HG03159 (cell line): ENCODE measurements at regions not wholly inside any gene's neighbourhood (a gene's known extent, or its start where the extent isn't known, plus 50 kb on each side); places are given as distances from the start of the nearest gene placed in this dataset.

ENCODE experiments used
- ATAC-seq: cut with Tn5 transposase; IDR thresholded peaks from one replicate; pipeline ENCODE4 v1.9.1; 2021; ENCODE audit warnings: mild to moderate bottlenecking, moderate library complexity; ENCODE audit not compliant: unreplicated experiment

DNA sequence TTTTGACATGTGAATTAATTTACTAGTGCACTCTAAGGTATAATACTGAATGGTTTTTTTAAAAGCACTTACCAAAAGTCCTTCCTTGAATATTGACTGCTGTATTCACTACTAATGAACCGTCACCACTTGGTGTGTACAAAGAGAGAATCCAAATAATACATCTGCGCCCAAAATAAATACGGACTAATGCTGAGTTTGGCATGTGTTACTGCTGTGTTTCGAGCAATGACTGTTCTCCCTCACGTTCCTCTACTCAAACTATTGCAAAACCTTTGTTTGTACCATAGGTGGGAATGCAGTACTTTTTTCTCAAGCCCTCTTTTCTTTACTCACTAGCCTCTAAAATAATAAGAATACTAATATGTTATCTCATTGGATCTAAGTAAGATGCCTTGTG is 305.5 kb downstream of the QKI start:
- no peak for ATAC-seq

DNA sequence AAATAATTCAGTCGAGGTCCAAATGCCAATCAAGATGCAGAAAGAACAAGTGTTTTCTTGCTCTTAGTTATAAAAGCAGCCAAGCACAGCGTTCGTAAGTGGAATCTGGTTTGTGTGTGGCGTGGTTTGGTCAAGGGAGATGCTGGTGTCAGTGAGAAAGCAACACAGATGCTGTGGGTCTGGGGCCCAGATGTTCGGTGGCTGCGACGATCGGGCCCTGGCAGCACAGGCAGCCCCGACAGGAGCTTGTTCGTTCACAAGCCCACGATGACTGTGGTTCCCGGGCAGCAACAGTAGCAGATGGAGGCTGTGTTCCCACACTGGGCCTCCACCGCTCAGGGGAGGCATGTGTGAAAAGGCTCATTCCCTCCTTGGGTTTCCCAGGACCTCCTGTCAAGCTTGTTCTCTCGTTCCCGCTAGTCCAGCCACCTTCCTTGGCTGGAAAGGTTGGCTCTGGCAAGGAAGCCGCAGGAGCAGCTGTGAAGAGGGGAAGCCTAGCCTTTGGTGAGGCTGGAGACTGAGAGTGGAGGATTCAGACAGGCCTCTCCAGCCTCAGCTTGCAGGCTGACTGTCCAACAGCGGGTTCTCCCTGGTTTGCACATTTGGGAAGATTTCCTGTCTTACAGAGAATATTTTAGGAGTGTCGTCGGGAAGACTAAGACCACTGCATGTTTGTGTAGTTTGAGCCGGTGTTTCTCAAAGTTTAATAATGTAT is 304.7 kb downstream of the QKI start:
- ATAC-seq: no peak

DNA sequence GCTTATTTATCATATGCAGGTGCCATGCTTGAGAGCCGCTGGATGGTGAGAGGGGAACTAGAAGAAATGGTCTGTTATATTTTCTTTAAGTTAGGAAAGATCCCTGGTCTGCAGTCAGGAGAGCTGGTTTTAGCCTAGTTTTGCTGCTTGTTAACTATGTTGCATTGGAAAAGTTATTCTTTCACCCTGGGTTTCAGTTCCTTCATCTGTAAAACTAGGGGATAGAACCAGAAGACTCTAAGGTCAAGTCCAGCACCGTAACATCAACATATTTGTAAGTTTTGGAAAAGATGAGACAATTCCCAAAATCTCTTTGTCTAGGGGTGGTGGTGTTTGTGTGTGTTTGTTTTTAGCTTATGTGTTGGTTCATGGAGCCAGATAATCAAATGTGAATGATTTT is 304.0 kb downstream of the QKI start:
- ATAC-seq: no peak

DNA sequence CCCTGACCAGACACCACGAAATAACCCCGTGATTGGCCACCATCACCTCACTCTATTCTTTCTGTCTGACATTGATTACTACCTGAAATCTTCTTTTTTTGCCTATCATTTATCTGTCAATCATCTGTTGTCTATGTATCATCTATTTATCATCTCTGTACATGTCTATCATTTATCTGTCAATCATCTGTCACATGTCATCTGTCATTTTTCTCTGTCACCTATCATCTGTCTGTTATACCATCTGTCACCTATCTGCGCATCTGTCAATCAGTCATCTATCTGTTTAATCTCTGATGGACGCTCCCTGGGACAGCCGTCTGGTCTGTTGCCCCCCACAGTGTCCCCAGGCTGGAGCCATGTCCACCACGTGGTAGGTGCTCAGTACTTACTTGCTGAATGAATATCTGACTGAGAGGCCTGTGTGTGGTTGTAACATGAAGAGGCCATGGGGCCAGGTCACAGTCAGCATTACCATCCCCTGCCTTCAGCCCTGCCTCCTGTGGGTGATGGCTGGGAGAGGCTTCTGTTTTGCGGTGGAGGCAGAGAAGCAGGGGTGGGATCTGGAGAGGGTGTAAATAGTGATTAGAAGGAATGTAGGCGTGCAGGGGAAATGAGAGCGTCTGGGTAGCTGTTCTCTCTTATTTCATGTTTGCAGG is 302.7 kb downstream of the QKI start:
- no peak for ATAC-seq

DNA sequence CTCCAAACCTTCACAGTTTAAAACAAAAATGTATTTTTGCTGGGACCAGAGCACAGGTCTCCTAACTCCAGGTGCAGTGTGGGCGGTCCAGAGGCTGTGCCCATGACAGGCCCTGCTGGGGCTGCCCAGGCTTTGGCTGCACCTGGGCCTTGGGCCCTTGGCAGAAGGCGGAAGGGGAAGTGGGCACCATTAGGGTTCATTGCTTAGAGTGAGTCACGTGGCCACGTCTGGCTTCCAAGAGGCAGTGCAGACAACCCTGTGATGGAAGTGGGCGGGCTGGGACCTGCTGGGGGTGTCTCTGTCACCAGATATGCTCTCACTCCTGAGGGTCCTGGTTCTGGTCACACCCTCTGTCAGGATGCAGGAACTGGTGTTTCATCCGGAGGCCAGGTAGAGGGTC is 302.2 kb downstream of the QKI start:
- ATAC-seq: no peak

DNA sequence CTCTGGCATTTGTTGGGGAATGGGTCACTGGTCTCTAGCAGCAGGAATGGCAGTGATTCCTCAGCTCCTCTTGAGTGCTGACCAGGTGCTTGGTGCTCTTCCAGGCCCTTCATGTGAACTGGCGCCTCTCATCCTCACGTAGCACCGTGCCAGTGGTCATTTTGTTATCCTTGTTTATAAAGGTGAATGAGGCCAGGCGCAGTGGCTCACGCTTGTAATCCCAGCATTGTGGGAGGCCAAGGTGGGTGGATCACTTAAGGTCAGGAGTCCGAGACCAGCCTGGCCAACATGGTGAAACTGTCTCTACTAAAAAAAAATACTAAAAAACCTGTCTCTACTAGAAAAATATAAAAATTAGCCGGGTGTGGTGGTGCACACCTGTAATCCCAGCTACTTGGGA is 301.3 kb downstream of the QKI start:
- no peak for ATAC-seq

DNA sequence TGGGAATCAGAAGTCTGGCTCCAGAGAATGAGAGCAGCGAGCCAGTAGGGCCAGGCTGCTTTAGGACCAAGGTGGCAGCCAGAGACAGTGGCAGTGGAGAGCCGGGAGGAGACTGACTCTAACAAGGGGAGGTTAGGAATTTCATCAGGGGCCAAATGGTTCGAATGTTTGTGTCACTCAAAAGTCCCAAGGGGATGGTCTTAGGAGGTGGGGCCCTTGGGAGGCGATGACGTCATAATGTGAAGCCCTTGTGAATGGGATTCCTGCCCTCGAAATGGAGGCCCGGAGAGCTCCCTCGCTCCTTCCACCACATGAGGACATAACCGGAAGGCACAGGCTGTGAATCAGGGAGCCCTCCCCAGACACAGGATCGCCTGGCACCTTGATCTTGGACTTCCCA is 299.7 kb downstream of the QKI start:
- ATAC-seq: no peak

DNA sequence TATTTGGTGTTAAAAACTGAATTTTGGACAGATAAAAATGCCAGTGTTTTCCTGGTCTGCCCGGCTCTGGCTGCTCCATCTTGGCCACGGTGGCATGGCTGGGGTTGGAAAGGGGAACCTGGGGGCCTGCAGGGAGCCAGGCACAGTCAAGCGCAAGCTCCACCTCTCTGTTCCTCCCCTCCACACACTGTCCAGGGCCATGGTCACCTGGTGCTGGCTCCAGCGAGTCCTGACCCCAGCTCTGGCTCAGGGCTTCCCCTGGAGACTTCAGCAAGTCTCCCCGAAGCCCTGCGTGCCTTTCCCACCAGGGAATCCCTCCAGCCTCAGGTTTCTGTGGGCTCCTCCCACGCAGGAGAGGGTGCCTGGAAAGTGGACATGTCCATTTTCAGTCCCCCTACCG is 298.5 kb downstream of the QKI start:
- ATAC-seq: no peak

DNA sequence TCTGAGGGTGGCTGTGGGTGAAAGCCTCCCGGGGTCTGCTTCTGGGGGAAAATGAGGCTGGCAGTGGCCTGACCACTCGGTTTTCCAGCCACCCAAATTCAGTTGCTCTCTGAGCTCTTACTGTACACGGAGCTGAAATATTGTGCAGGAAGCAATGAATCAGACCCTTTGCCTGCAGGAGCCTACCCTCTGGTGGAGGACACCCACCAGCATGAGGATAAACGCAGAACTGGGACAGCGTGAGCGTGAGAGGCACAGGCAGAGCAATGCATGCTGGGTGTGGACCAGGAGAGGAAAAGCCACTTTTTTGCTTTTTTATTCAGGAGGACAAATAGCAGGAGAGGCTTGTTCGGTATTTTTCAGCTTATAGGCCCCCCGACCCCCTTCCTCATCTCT is 298.0 kb downstream of the QKI start:
- no peak for ATAC-seq

DNA sequence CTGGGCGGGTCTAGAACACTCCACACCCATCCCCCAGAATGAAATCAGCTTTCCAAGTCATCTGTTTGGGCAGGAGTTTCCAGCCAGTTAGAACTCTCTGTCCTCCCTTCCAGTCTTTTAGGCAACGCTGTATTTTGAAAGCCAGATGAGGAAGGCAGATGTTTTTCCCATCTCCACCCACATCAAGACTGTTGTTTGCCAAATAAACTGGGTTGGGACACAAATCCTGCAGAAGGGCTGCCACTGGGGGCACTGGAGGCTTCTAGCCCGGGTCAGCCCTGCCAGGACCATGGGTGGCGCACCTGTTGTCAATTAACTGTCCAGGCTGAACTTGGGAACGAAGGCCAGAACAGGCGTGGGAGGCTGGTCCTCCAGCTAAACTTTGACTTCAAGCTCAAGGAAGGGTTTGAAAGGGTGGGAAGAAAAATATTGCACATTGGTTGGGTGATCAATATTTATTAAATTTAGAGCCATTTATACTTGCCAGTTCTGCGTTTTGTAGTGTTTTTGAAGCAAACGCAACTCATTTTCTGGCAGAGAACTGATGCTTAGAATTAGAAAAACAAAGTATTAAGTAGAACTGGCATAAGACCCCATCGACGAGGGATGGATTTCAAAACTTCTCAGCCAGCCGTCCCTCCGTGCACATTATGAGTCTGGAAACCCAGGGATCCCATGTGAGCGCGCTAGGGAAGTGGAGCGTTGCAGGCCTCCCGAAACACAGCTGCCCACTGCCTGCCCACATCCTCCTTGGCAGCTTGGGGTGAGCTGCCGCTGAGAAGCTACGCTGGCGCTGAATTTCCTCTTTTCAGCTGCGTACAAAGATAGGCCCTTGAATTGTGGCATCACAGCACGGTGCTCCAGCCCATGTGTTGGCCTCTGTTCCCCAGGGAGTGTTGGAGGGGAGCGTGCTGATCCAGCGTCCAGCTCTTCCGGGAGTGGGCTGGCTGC is 297.4 kb downstream of the QKI start:
- peak; percentile 27 for ATAC-seq

DNA sequence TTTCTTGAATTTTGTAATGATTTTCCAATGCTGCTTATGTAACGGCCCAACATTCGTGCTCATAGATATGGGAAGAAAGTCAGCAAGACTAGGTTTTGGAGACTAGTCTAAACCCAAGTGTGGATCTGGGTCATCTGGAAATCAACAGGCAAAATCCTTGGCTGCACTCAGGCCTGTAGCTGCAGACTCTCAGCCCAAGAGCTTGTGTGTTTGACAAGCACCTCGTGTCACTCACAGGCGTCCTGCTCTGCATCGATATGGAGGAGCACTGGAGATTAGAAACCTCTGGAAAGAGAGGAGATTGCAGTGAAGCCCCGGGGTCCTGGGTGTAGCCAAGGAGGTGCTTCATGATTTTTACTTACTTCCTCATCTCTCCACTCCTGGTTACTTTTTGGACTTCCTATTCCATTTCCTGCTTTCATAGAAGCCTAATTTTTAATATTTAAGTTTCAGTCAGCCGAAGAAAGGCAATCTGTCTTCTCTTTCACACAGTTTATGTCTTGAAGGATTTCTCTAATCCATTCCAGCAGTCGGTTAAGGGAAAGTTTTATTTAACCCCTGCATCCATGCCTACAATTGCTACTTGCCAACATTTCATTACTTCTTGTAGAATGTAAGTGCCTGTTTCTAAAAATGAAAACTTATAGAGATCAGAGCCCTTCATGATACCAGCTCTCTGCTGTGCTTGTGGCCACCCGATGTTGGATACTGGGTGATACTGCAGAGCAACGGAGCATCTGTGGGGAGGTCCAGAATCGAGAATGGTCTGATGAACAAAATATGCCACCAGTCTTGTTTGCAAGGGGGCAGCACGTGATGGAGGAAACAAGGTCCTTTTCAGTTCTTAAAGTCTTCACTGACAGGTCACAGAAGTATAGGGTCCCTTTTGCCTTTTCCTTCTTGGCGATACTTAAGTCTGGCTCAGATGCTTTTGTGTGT is 296.3 kb downstream of the QKI start:
- no peak for ATAC-seq

DNA sequence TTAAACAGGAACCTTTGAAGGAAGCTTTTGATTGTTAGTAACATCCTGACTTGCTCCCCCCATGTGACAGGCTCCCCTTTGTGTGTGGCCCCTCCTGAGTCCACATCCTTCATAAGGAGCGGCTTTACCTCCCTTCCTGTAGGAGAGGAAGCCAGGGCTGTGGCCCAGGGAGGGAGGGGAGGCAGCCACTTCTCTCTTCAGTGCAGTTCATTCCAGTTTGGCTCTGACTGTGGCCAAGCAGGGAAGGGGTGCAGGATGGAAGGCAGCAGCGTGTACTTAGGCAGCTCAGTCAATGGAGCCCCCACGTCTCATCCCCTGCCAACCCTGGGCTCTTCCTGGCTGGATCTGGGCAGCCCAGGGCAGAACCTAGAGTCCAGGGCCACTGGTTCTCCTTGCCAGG is 295.2 kb downstream of the QKI start:
- ATAC-seq: no peak

DNA sequence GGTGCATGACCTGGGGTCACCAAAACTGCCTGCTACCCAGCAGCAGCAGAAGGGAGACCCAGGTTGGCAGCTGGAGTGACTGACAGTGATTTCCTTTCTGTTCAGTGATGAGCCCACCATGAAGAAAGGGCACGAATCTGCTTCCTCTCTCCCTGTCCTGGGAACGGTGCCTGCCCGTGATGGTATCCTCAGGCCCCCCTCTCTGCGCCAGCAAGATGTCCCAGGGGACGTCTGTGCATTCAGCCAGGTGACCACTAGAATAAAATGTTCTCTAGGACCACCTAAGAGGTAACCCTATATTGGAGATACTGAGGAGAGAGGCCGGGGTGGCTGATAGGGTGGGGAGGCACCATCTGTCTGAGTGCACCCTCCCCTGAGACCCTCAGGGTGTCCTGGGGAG is 294.7 kb downstream of the QKI start:
- no peak for ATAC-seq

DNA sequence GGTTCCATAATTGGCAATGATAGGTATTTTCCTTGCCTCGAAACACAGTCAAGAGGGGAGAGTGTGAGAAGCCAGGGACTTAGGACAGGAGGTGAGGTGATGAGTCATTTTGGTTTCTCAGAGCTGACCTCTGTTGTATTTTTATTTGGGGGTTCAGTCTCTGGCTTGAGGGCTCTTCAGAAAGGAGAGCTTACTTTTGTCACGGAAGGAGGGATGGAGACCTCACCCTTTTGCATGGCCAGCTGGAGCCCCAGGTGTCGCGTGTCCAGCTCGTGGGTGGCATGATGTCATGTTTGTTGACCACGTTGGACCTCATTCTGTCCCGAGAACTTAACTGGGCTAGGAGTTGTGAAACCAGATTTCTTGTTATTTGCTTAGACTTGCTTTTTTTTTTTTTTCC is 293.9 kb downstream of the QKI start:
- peak; percentile 57 for ATAC-seq

DNA sequence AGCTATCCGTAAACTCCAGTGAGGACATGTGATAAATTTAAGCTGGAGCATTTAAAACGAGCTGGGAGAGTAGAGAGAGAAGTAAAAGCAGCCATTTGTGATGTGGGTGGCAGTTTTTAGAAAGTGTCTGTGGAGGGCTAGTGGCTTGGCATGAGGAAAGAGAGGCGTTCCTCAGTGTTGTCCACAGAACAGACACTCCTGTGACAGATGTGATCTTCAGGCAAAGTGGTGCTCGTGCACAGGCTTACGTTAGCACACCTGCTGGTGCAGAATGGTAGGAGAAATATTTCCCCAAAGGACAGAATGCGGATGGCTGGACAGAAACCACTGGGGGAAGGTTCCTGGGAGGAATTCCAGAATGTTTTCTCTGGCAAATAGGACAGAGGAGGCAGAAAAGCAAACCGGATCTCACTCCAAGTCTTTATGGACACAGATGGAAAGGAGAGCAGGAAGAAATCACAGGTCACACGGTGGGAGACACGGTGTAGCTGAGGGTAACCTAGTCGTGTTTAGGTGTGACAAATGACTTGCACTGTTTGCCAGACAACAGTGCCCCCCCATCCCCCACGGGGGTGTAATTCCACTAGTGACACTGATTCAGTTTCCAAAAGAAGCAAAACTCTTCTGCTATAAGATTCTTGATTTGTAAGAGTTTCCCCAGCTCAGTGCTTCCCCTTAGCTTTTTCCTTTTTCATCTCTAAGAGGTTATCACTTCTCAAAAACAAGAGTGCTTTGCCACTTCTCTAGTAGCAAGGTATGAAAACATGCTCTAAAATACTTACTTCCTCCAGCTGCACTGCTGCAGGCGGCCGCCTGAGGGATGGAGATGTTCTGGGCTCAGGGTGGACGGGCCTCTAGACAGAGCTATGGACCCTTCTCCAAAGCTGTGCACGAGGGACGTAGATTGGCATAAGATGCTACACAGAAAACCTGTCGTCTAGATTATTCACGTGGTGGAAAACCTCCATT is 293.2 kb downstream of the QKI start:
- ATAC-seq: peak; percentile 64

DNA sequence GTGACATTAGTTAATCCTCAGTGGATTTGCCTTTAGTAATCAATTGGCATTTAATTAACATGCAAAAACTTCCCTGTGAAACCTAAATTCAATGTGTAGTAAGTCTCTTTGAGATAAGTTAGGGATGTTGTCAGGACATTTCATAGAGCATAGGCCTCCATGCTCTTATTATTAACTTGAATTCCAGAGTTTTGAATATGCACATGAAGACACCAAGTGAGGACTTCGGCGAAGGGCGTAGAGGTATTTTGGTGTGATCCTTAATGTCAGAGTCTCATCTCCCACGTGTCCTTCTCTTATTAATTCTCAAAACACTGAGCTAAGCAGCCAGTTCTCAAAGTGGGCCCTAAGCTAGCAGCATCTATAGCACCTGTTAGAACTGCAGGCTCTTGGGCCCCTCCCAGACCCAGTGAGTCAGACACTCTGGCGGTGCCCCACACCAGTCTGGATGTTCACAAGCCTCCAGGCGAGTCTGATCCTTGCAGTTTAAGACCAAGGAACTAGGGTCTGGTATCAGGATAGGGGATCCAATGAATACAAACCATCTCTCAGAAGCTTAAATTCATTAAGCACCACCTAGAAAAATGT is 292.1 kb downstream of the QKI start:
- ATAC-seq: no peak

DNA sequence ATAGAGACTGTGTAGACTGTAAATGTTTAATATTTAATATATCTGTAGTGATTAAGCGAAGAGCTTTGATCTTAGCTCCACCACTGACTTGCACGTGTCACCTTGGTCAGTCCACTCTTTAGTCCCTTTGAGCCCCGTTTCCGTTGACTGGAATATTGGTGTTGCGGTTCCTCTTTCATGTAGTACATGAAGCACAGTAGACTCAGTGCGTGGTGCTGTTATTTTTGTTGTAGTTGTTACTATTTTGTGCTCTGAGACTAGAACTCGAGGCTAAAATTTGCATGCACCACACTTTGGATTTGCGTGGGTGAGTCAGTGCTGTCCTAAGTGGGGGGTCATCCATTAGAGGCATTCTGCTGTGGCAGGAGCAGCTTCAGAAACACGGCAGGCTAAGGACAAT is 291.4 kb downstream of the QKI start:
- peak; percentile 43 for ATAC-seq

DNA sequence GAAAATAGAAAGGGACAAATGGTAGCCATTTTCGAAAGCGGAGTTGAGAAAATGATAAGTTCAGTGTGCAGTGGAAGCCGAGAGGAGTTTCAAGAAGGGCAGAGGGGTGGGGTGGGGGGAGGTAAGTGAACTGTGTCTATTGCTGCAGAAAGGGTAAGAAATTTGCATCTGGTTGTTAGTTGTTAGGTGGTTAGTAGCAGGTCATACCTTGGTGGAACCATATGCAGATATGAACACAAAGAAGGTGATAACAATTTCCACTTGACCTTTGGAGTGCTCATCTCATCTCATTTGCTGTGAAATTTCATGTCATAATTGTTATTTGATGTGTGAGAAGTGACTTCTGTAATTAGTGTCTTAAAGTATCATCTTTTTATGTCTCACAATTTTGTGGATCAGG is 288.2 kb downstream of the QKI start:
- peak; percentile 43 for ATAC-seq

DNA sequence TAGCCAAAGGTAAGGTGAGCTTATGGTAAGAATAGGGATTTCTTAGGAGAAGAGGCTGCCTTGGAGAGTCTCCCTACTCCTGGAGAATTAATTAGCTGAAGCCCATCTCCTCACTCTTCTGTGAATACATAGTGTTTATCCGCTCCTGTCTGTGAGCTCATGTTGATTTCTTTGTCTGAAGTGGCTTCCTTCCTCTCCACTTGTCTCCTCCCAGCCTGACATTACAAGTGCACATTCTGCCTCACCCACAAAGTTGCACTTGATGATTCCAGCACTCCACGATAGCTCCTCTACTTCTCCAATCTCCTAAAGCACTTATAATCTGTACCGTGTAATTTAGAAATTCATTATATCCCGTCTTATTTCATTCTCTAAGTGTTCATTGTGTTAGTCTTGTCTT is 287.2 kb downstream of the QKI start:
- ATAC-seq: no peak
